ENCODE measurements at regions not wholly inside any gene's neighbourhood (a gene's known extent, or its start where the extent isn't known, plus 50 kb on each side); places are given as distances from the start of the nearest gene placed in this dataset.

DNA sequence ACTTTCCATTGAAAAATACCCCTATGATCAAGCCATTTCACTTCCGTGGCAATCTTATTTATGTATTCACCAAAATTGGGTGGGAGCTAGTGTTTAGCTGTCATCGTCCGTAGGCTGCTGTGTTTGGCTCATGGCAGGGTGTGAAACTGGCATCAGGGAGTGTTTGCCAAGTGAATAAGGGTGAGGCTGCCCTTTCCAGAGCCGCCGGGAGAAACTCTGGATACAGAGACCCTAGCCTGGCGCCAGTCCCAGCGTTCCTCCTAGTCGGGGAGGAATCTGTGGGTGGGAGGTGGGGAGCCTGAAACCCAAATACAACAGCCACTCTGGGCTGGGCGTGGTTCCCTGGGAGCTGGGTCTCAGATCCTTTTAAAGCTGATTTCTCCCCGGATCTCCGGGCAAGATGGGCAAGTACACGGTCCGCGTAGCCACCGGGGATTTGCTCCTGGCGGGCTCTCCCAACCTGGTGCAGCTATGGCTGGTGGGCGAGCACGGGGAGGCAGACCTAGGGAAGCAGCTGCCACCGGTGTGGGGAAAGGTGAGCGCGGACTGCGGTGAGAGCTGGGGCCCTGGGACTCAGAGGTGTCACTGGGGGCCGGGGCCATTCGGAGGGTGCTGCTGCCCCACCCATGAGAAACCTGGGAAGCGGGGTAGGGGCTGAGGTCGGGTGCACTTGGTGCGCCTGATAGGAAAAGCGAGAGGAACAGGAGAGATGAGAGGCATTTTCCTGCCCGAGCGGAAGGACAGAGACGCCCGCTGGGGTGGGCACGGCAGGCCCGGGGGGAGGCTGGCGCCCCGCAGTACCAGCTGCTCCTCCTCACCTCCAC, 62.1 kb upstream of the TEKT1 start:
- Histone ChIP-seq H3K4me3 (ENCODE audit: low read length in 2 of 2) (no peak overlapping the region), H3K27ac (ENCODE audit: low read depth, low read length) (no peak overlapping the region), H3K27me3 (ENCODE audit: insufficient read depth, low read length) (peaks cover 10% of the 10 kb centered on the region), H3K9me3 (ENCODE audit: control insufficient read depth in 1 of 2, low read length in 2 of 2) (no peaks in the 10 kb centered on the region), H3K36me3 (ENCODE audit: insufficient read depth, low read length) (no peaks in the 10 kb centered on the region), H3K4me1 (ENCODE audit: insufficient read depth, low read length) (no peaks in the 10 kb centered on the region)
- Mint-ChIP-seq H3K27me3 (peaks cover 51 to 71% of the 10 kb centered on the region in 2 donors), H3K4me1 (peaks cover 0 to 6% (median under 1%) of the 10 kb centered on the region in 4 donors), H3K27ac (no peak overlapping the region), H3K36me3 (peaks cover 2 to 5% of the 10 kb centered on the region in 2 donors), H3K4me3 (no peak overlapping the region), H3K9me3 (peaks cover 0 to 14% (median 3%) of the 10 kb centered on the region in 8 donors)
- no peak for DNase-seq
- intact Hi-C loops (cut with micrococcal nuclease), result no loop called here
- ChIA-PET POLR2A (ENCODE audit: partially characterized antibody) (no interaction called here), CTCF (ENCODE audit: partially characterized antibody) (interaction anchor here (0.8 to 1.7 kb wide), 3 partner anchors 17 to 111 kb away, joined by 3 to 5 read pairs (median 4); no protein-coding TSS in a partner anchor)

DNA sequence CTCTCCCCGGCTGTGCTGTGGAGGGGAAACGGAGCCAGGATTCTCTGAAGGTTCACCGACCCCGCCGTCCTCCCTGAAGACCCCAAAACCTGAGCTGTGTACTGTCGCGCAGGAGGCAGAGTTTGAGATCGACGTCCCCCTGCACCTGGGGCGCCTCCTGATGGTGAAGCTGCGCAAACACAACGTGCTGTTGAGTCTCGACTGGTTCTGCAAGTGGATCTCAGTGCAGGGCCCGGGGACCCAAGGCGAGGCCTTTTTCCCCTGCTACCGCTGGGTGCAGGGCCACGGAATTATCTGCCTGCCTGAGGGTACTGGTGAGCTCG, 62.6 kb upstream of the TEKT1 start:
- no peaks in the 10 kb centered on the region for H3K36me3 ChIP-seq (ENCODE audit: insufficient read depth, low read length)
- no peak overlapping the region for H3K27ac ChIP-seq (ENCODE audit: low read depth, low read length)
- ChIA-PET CTCF (ENCODE audit: partially characterized antibody) (interaction anchor here (1.7 kb wide), 1 partner anchor 17 kb away, joined by 3 read pairs; no protein-coding TSS in a partner anchor), POLR2A (ENCODE audit: partially characterized antibody) (no interaction called here)
- Mint-ChIP-seq H3K36me3 (peaks cover 2 to 5% of the 10 kb centered on the region in 2 donors), H3K4me3 (no peak overlapping the region), H3K27me3 (peaks cover 52 to 73% of the 10 kb centered on the region in 2 donors), H3K9me3 (peaks cover 0 to 10% (median 0%) of the 10 kb centered on the region in 8 donors), H3K27ac (no peak overlapping the region), H3K4me1 (peaks cover 0 to 6% (median under 1%) of the 10 kb centered on the region in 4 donors)
- no peak for DNase-seq
- no peaks in the 10 kb centered on the region for H3K9me3 ChIP-seq (ENCODE audit: control insufficient read depth in 1 of 2, low read length in 2 of 2)
- no peaks in the 10 kb centered on the region for H3K4me1 ChIP-seq (ENCODE audit: insufficient read depth, low read length)
- intact Hi-C loops (cut with micrococcal nuclease), result no loop called here
- peaks cover 10% of the 10 kb centered on the region for H3K27me3 ChIP-seq (ENCODE audit: insufficient read depth, low read length)
- no peak overlapping the region for H3K4me3 ChIP-seq (ENCODE audit: low read length in 2 of 2)

DNA sequence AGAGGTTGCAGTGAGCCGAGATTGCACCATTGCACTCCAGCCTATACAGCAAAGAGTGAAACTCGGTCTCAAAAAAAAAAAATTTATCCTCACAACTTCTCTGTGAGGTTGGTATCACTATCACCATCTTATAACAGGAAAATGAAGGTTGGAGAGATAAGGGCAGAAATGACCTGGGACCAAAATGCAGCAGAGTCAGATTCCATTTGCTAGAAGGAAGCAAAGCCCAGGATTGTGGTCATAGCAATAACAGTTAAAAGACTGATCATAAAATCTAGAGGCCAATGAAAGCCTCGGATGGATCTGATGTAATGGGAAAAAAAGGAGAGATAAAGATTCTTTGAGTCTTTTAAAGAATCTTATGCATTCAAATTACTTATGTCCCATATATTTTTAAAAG, 69.6 kb upstream of the TEKT1 start:
- intact Hi-C loops (cut with micrococcal nuclease), result no loop called here
- H3K4me1 Mint-ChIP-seq, result no peaks in the 10 kb centered on the region

DNA sequence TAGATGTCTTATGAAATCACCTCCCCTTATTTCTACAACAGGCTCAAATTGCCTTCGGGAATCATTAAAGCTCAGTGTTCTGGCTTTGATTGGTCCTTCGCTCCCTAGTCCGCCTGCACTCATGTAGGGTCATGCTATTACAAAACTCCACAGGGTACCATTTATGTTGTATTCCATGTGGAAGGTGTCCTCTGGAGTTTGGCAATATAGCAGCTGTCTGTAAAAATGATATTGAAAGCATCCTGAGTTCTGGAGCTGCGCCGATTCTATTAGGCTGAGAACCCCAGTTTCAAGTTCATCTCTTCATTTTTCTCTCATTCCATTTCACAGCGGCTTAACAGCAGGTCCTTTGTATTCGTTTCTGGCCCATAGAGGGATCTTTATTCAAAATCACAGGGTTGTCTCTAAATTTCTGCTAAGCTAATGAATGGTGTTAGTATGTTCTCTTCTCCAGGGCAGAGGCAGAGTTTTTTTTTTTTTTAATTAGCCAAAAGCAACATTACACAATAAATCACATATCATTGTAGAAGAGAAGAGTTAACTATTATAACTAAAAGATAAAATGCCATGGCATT, 71.9 kb upstream of the TEKT1 start:
- no peaks in the 10 kb centered on the region for H3K36me3 ChIP-seq (ENCODE audit: insufficient read depth, low read length)
- H3K27me3 Mint-ChIP-seq, result peaks cover 5 to 7% of the 10 kb centered on the region in 2 donors
- no peaks in the 10 kb centered on the region for H3K4me1 ChIP-seq (ENCODE audit: insufficient read depth, low read length)
- H3K9me3 Mint-ChIP-seq, result no peaks in the 10 kb centered on the region
- H3K9me3 ChIP-seq (ENCODE audit: control insufficient read depth in 1 of 2, low read length in 2 of 2), result no peaks in the 10 kb centered on the region
- no peaks in the 10 kb centered on the region for H3K27me3 ChIP-seq (ENCODE audit: insufficient read depth, low read length)
- DNase-seq, result no peak
- no peak overlapping the region for H3K4me3 ChIP-seq (ENCODE audit: low read length in 2 of 2)
- intact Hi-C loops (cut with micrococcal nuclease), result no loop called here
- POLR2A ChIA-PET (ENCODE audit: partially characterized antibody), result no interaction called here
- H3K36me3 Mint-ChIP-seq, result no peaks in the 10 kb centered on the region
- H3K4me3 Mint-ChIP-seq, result no peak overlapping the region
- CTCF ChIA-PET (ENCODE audit: partially characterized antibody), result interaction anchor here (0.8 to 1.6 kb wide), 2 partner anchors 9 to 101 kb away, joined by 3 to 4 read pairs; no protein-coding TSS in a partner anchor
- no peaks in the 10 kb centered on the region for H3K4me1 Mint-ChIP-seq
- H3K27ac Mint-ChIP-seq, result no peak overlapping the region
- no peak overlapping the region for H3K27ac ChIP-seq (ENCODE audit: low read depth, low read length)

More for the DNA sequence above, 69.6 kb upstream of the TEKT1 start:
- CTCF ChIA-PET (ENCODE audit: partially characterized antibody), result no interaction called here
- Histone ChIP-seq H3K9me3 (ENCODE audit: control insufficient read depth in 1 of 2, low read length in 2 of 2) (no peaks in the 10 kb centered on the region), H3K27ac (ENCODE audit: low read depth, low read length) (no peak overlapping the region), H3K4me1 (ENCODE audit: insufficient read depth, low read length) (no peaks in the 10 kb centered on the region), H3K27me3 (ENCODE audit: insufficient read depth, low read length) (no peaks in the 10 kb centered on the region), H3K36me3 (ENCODE audit: insufficient read depth, low read length) (no peaks in the 10 kb centered on the region), H3K4me3 (ENCODE audit: low read length in 2 of 2) (no peak overlapping the region)
- POLR2A ChIA-PET (ENCODE audit: partially characterized antibody), result no interaction called here
- Mint-ChIP-seq H3K4me3 (no peak overlapping the region), H3K27ac (no peak overlapping the region), H3K27me3 (peaks cover 16 to 26% of the 10 kb centered on the region in 2 donors), H3K36me3 (peaks cover 0 to 5% of the 10 kb centered on the region in 2 donors), H3K9me3 (no peaks in the 10 kb centered on the region)
- DNase-seq, result no peak

DNA sequence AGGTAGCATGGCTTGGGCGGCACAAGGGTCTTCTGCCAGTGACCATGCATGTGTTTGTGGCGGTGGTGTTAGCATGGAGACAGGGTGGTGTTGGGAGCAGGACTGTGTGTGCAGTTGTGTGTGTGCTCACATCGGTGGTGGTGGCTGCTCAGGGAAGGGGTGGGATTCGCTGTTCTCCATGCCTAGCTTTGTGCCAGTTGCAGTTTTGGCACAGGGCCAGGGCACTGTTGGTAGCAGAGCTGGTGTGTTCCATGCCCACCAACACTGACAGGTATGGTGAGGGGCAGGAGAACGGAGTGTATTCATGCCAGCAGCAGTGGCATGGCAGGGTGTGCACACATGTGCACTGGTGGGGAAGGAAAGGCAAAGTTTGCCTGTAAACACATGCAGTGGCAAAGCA, 77.3 kb upstream of the TEKT1 start:
- H3K27me3 ChIP-seq (ENCODE audit: insufficient read depth, low read length), result no peaks in the 10 kb centered on the region
- peaks cover under 1% of the 10 kb centered on the region for H3K4me1 ChIP-seq (ENCODE audit: insufficient read depth, low read length)
- Mint-ChIP-seq H3K4me3 (no peak overlapping the region), H3K9me3 (peaks cover 0 to 2% (median 0%) of the 10 kb centered on the region in 8 donors), H3K27ac (peak overlapping the region in 2 of 7 donors; percentile 59 to 80), H3K36me3 (no peaks in the 10 kb centered on the region), H3K4me1 (peaks cover 4 to 20% (median 11%) of the 10 kb centered on the region in 4 donors), H3K27me3 (peaks cover 2 to 11% of the 10 kb centered on the region in 2 donors)
- intact Hi-C loops (cut with micrococcal nuclease), result no loop called here
- no peak for DNase-seq
- POLR2A ChIA-PET (ENCODE audit: partially characterized antibody), result interaction anchor here (0.6 kb wide), 2 partner anchors 84 to 103 kb away, joined by 3 read pairs; no protein-coding TSS in a partner anchor
- H3K36me3 ChIP-seq (ENCODE audit: insufficient read depth, low read length), result no peaks in the 10 kb centered on the region
- no peak overlapping the region for H3K27ac ChIP-seq (ENCODE audit: low read depth, low read length)
- no peaks in the 10 kb centered on the region for H3K9me3 ChIP-seq (ENCODE audit: control insufficient read depth in 1 of 2, low read length in 2 of 2)
- H3K4me3 ChIP-seq (ENCODE audit: low read length in 2 of 2), result no peak overlapping the region
- CTCF ChIA-PET (ENCODE audit: partially characterized antibody), result interaction anchor here (3.1 to 5.2 kb wide), 2 partner anchors 96 to 113 kb away, joined by 45 to 103 read pairs; partner anchors contain the start of gene BCL6B

DNA sequence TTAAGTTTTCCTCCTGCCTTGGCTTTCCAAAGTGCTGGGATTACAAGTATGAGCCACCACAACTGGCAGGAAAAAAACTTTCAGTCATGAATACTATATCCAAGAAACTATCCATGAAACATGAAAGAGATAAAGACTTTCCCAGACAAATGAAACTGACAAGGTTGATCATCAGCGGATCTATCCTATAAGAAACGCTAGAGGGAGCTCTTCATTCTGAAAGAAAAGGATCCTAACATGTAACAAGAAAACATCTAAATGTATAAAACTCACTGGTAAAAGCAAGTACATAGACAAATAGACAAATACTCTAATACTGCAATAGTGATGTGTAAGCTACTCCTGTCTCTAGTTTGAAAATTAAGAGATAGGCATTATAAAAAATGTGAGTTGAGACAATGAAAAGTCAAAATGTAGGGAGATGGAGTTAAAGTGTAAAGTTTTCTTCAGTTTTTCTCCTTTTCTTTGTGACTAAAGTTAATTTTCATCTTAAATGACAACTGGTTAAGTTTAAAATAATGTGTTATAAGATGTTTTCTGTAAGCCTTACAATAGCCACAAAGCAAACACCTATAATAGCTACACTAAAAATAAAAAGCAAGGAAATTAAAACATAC, 79.6 kb upstream of the TEKT1 start:
- H3K4me3 Mint-ChIP-seq, result no peak overlapping the region
- Histone ChIP-seq H3K9me3 (ENCODE audit: control insufficient read depth in 1 of 2, low read length in 2 of 2) (no peaks in the 10 kb centered on the region), H3K36me3 (ENCODE audit: insufficient read depth, low read length) (no peaks in the 10 kb centered on the region), H3K4me3 (ENCODE audit: low read length in 2 of 2) (no peak overlapping the region), H3K27me3 (ENCODE audit: insufficient read depth, low read length) (no peaks in the 10 kb centered on the region), H3K4me1 (ENCODE audit: insufficient read depth, low read length) (peaks cover 7% of the 10 kb centered on the region), H3K27ac (ENCODE audit: low read depth, low read length) (no peak overlapping the region)
- POLR2A ChIA-PET (ENCODE audit: partially characterized antibody), result interaction anchor here (0.8 to 1.0 kb wide), 2 partner anchors 93 to 110 kb away, joined by 3 to 4 read pairs; no protein-coding TSS in a partner anchor
- H3K9me3 Mint-ChIP-seq, result peaks cover 0 to 2% (median 0%) of the 10 kb centered on the region in 8 donors
- H3K27ac Mint-ChIP-seq, result no peak overlapping the region
- H3K4me1 Mint-ChIP-seq, result peaks cover 8 to 24% (median 17%) of the 10 kb centered on the region in 4 donors
- intact Hi-C loops (cut with micrococcal nuclease), result loop anchor here (1.0 kb wide), 2 partner anchors 111 to 225 kb away; no protein-coding TSS in a partner anchor
- H3K36me3 Mint-ChIP-seq, result no peaks in the 10 kb centered on the region
- peaks cover 9 to 18% of the 10 kb centered on the region in 2 donors for H3K27me3 Mint-ChIP-seq
- DNase-seq, result peak in 4 of 5 donors; percentile 37 to 49 (median 44)
- CTCF ChIA-PET (ENCODE audit: partially characterized antibody), result interaction anchor here (0.6 to 5.2 kb wide), 34 partner anchors 9 to 1603 kb away, joined by 3 to 103 read pairs (median 4); partner anchors contain the start of genes BCL6B and RNASEK
